SU-DHL-6 (cell line): ENCODE measurements at regions not wholly inside any gene's neighbourhood (a gene's known extent, or its start where the extent isn't known, plus 50 kb on each side); places are given as distances from the start of the nearest gene placed in this dataset.

ENCODE experiments used
- H2AFZ ChIP-seq: fragments of 200-600 bp; sonication (generic); 2 replicates; pipeline ENCODE4 v1.6.1; 2014; ENCODE audit warnings: low read depth, mild to moderate bottlenecking, moderate library complexity, mixed read lengths, antibody characterized with exemption, low read length; ENCODE audit not compliant: severe bottlenecking
- H3F3A ChIP-seq: fragments of 200-600 bp; shearing (Covaris generic); 2 replicates; pipeline ENCODE4 v1.6.0; 2016; ENCODE audit warnings: antibody characterized with exemption, mild to moderate bottlenecking; ENCODE audit not compliant: insufficient read depth
- H3K27ac ChIP-seq: fragments of 200-600 bp; sonication (generic); 2 replicates; pipeline ENCODE4 v1.5.1; 2016; ENCODE audit warnings: low read depth, mild to moderate bottlenecking, low read length, moderate library complexity, mixed read lengths
- H3K27me3 ChIP-seq: fragments of 200-600 bp; sonication (generic), shearing (Covaris generic); 2 replicates; pipeline ENCODE4 v1.6.0; 2014; ENCODE audit warnings: mild to moderate bottlenecking, low read length
- H3K36me3 ChIP-seq: fragments of 200-600 bp; sonication (generic); 2 replicates; pipeline ENCODE4 v1.6.1; 2014; ENCODE audit warnings: mild to moderate bottlenecking, low read length, mixed read lengths
- H3K4me2 ChIP-seq: fragments of 300-600, 200-600 bp; shearing (Covaris generic), sonication (generic); 2 replicates; pipeline ENCODE4 v1.6.0; 2014; ENCODE audit warnings: low read length, low read depth, mild to moderate bottlenecking; ENCODE audit not compliant: poor library complexity, severe bottlenecking
- H3K4me3 ChIP-seq: fragments of 200-600 bp; sonication (generic); 2 replicates; pipeline ENCODE4 v1.5.1; 2014; ENCODE audit warnings: antibody characterized with exemption, low read length, mild to moderate bottlenecking, mixed read lengths; ENCODE audit not compliant: insufficient read depth, poor library complexity, severe bottlenecking
- H3K79me2 ChIP-seq: fragments of 200-600 bp; sonication (generic); 2 replicates; pipeline ENCODE4 v1.6.1; 2014; ENCODE audit warnings: mild to moderate bottlenecking, low read length, moderate library complexity; ENCODE audit not compliant: insufficient read depth
- H3K9ac ChIP-seq: fragments of 200-600 bp; sonication (generic); 2 replicates; pipeline ENCODE4 v1.7.0; 2014; ENCODE audit warnings: mild to moderate bottlenecking, low read length
- H3K9me2 ChIP-seq: fragments of 200-600 bp; sonication (generic); replicated peaks from 2 replicates; pipeline ENCODE4 v1.6.1; 2014; ENCODE audit warnings: low read length; ENCODE audit not compliant: insufficient read depth
- H3K9me3 ChIP-seq: fragments of 200-600 bp; sonication (generic); 2 replicates; pipeline ENCODE4 v1.6.1; 2014; ENCODE audit warnings: low read length, mixed read lengths; ENCODE audit not compliant: insufficient read depth
- H4K20me1 ChIP-seq: fragments of 200-600 bp; sonication (generic); 2 replicates; pipeline ENCODE4 v1.6.1; 2014; ENCODE audit warnings: low read depth, mild to moderate bottlenecking, antibody characterized with exemption, low read length, moderate library complexity, mixed read lengths
- EZH2phosphoT487 ChIP-seq: fragments of 200-600 bp; sonication (generic), shearing (Covaris generic); conservative IDR thresholded peaks from 2 replicates; pipeline ENCODE4 v1.6.1; 2018; ENCODE audit warnings: mild to moderate bottlenecking, antibody characterized with exemption, low read length, moderate library complexity, mixed read lengths
- TF ChIP-seq, protein P1 (sequence below): fragments of 200-600 bp; sonication (generic); IDR thresholded peaks from one replicate; pipeline ENCODE4 v1.5.1; 2017; ENCODE audit warnings: antibody characterized with exemption, mild to moderate bottlenecking, low read length, moderate library complexity; ENCODE audit not compliant: insufficient read depth, poor library complexity, severe bottlenecking

GRCh38 chr1:87844251-87844650 is 515.6 kb downstream of the LMO4 start:
- Histone ChIP-seq H3K4me3 (no peak overlapping the region), H3K9me2 (no peaks in the 10 kb centered on the region), H3K79me2 (no peaks in the 10 kb centered on the region), H3K36me3 (peaks cover 7% of the 10 kb centered on the region; the same call in 1 of the 2 replicates), H3K9me3 (no peaks in the 10 kb centered on the region), H4K20me1 (no peaks in the 10 kb centered on the region), H3K27ac (no peak overlapping the region), H3K4me2 (no peak overlapping the region), H2AFZ (no peak overlapping the region), H3F3A (peaks cover 4% of the 10 kb centered on the region; the same call in 1 of the 2 replicates), H3K9ac (no peak overlapping the region), H3K27me3 (no peaks in the 10 kb centered on the region)
- TF ChIP-seq, protein P1, sequence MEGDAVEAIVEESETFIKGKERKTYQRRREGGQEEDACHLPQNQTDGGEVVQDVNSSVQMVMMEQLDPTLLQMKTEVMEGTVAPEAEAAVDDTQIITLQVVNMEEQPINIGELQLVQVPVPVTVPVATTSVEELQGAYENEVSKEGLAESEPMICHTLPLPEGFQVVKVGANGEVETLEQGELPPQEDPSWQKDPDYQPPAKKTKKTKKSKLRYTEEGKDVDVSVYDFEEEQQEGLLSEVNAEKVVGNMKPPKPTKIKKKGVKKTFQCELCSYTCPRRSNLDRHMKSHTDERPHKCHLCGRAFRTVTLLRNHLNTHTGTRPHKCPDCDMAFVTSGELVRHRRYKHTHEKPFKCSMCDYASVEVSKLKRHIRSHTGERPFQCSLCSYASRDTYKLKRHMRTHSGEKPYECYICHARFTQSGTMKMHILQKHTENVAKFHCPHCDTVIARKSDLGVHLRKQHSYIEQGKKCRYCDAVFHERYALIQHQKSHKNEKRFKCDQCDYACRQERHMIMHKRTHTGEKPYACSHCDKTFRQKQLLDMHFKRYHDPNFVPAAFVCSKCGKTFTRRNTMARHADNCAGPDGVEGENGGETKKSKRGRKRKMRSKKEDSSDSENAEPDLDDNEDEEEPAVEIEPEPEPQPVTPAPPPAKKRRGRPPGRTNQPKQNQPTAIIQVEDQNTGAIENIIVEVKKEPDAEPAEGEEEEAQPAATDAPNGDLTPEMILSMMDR: no peak
- no peak for TF ChIP-seq EZH2phosphoT487

DNA sequence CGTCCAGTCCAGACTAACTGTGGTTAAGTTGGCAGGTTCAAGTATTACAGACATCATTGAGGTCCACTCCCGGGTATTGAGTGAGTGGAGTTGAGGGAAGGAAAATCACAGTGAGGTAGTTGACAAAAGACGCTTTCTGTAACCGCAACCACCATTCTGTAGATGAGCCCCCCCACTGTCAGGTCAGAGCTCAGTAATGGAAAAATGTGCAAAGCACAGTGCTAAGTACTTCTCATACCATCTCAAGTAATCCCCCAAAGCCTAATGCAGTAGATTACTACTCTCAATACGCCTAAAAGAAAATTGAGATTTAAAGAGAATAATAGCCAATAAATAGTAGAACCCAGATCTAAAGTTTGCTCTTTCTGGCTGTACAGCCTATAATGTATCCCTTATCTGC is 522.8 kb downstream of the LMO4 start:
- Histone ChIP-seq H2AFZ (no peak overlapping the region), H3F3A (no peaks in the 10 kb centered on the region; the same call in 1 of the 2 replicates), H3K9ac (no peak overlapping the region), H3K4me2 (no peak overlapping the region), H4K20me1 (no peaks in the 10 kb centered on the region), H3K27me3 (no peaks in the 10 kb centered on the region), H3K79me2 (no peaks in the 10 kb centered on the region), H3K27ac (no peak overlapping the region), H3K9me3 (no peaks in the 10 kb centered on the region), H3K9me2 (no peaks in the 10 kb centered on the region), H3K4me3 (no peak overlapping the region), H3K36me3 (no peaks in the 10 kb centered on the region)
- TF ChIP-seq, protein P1: no peak
- no peak for TF ChIP-seq EZH2phosphoT487

GRCh38 chr1:87852410-87853161 is 523.9 kb downstream of the LMO4 start:
- H4K20me1 ChIP-seq: no peaks in the 10 kb centered on the region
- no peak overlapping the region for H3K4me2 ChIP-seq
- no peak overlapping the region for H2AFZ ChIP-seq
- no peaks in the 10 kb centered on the region for H3K9me3 ChIP-seq
- H3K9me2 ChIP-seq: no peaks in the 10 kb centered on the region
- no peak overlapping the region for H3K4me3 ChIP-seq
- H3K27me3 ChIP-seq: no peaks in the 10 kb centered on the region
- no peak for TF ChIP-seq EZH2phosphoT487
- TF ChIP-seq, protein P1: no peak
- H3F3A ChIP-seq: no peaks in the 10 kb centered on the region; the same call in 1 of the 2 replicates
- no peaks in the 10 kb centered on the region for H3K79me2 ChIP-seq
- no peak overlapping the region for H3K9ac ChIP-seq
- H3K27ac ChIP-seq: no peak overlapping the region
- H3K36me3 ChIP-seq: no peaks in the 10 kb centered on the region
